ENCODE measurements at regions not wholly inside any gene's neighbourhood (a gene's known extent, or its start where the extent isn't known, plus 50 kb on each side); places are given as distances from the start of the nearest gene placed in this dataset.

DNA sequence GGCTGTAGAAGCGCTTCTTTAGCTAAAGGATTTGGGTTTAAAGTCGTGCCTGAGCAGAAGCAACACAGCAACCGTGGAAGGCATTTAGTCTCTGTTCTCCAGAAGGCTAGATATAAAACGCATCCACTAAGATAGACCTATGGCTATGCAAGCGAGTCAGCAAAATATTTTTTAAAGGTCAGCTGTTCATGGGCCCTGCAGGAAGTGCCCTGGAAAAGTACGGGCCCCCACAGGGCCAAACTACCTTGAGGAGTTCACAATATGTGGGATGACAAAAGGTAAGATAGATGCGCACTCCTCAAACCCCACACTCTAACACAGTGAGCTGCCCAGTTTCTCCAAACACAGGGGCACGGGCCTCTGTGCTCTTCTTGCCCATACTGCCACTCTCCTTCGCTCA lies 261.6 kb downstream of the VPS13C start:
- H3K9me3 ChIP-seq, result peaks cover 3% of the 10 kb centered on the region; the same call in 1 of the 2 replicates
- in situ Hi-C loops (cut with MboI; ENCODE audit: low sequenced_read_pairs), result no loop called here
- H3K36me3 ChIP-seq (replicated peaks), result no peaks in the 10 kb centered on the region
- H3K4me3 ChIP-seq, result no peak overlapping the region
- DNase-seq (ENCODE audit: low spot score in 2 of 2), result no peak
- no peaks in the 10 kb centered on the region for H3K4me1 ChIP-seq
- H3K27me3 ChIP-seq (ENCODE audit: low read depth), result no peaks in the 10 kb centered on the region

DNA sequence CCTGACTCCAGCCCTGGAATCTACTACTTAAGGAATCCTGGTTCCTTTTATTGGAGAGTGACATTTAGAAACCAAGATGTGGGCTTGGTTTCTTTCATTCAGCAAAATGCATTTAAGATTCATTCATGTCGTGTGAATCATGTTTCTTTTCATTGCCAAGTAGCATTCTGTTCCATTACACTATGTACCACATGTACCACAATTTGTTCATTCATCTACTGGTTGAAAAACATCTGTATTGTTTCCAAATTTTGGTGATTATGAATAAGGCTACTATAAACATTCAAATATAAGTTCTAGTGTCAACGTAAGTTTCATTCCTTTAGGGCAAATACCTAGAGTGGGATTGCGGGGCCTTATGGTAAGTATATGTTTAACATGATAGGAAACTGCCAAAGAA lies 264.2 kb downstream of the VPS13C start:
- Histone ChIP-seq H3K36me3 (replicated peaks) (no peaks in the 10 kb centered on the region), H3K4me3 (no peak overlapping the region), H3K4me1 (no peaks in the 10 kb centered on the region), H3K27me3 (ENCODE audit: low read depth) (no peaks in the 10 kb centered on the region), H3K9me3 (peaks cover 3% of the 10 kb centered on the region; the same call in 1 of the 2 replicates)
- in situ Hi-C loops (cut with MboI; ENCODE audit: low sequenced_read_pairs), result no loop called here
- DNase-seq (ENCODE audit: low spot score in 2 of 2), result no peak

DNA sequence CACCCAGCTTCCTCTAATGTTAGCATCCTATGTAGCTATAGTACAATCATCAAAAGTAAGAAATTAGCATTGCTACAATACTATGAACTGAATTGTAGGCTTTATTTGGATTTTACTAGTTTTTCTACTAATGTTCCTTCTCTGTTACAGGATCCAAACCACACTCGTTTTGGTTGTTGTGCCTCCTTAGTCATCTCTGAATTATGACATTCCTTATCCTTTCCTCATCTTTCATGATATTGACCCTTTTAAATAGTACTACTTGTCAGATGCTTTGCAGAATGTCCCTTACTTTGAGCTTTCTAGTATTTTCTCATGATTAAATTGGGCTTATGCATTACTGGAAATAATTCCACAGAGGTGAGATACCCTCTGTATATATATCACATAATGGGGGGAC lies 265.4 kb downstream of the VPS13C start:
- Histone ChIP-seq H3K36me3 (replicated peaks) (no peaks in the 10 kb centered on the region), H3K9me3 (peaks cover 3% of the 10 kb centered on the region; the same call in 1 of the 2 replicates), H3K4me1 (no peaks in the 10 kb centered on the region), H3K4me3 (no peak overlapping the region), H3K27me3 (ENCODE audit: low read depth) (no peaks in the 10 kb centered on the region)
- DNase-seq (ENCODE audit: low spot score in 2 of 2), result no peak
- in situ Hi-C loops (cut with MboI; ENCODE audit: low sequenced_read_pairs), result no loop called here

- Histone ChIP-seq H3K9me3 (peaks cover 3% of the 10 kb centered on the region; the same call in 1 of the 2 replicates), H3K27me3 (ENCODE audit: low read depth) (no peaks in the 10 kb centered on the region)
- DNase-seq (ENCODE audit: low spot score in 2 of 2), result no peak
These were observed 266.0 kb downstream of the VPS13C start for GRCh38 chr15:61794276-61794675.

DNA sequence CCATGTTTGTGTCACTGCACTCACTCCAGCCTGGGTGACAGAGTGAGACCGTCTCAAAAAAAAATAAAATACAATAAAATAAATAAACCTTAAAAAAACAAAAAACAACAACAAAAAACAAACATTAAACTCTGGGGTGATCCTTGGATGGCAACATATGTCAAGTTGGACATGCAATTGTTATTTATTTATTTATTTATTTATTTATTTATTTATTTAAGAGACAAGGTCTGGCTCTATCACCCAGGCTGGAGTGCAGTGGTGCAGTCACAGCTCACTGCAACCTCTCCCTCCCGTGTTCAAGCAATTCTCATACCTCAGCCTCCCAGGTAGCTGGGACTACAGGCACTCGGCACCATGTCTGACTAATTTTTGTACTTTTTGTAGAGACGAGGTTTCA lies 275.5 kb downstream of the VPS13C start:
- Histone ChIP-seq H3K4me1 (no peaks in the 10 kb centered on the region), H3K27me3 (ENCODE audit: low read depth) (no peaks in the 10 kb centered on the region), H3K4me3 (no peak overlapping the region), H3K9me3 (no peaks in the 10 kb centered on the region), H3K36me3 (replicated peaks) (no peaks in the 10 kb centered on the region)
- in situ Hi-C loops (cut with MboI; ENCODE audit: low sequenced_read_pairs), result no loop called here
- no peak for DNase-seq (ENCODE audit: low spot score in 2 of 2)

More at GRCh38 chr15:61794276-61794675, 266.0 kb downstream of the VPS13C start:
- Histone ChIP-seq H3K4me3 (no peak overlapping the region), H3K4me1 (no peaks in the 10 kb centered on the region), H3K36me3 (replicated peaks) (no peaks in the 10 kb centered on the region)
- in situ Hi-C loops (cut with MboI; ENCODE audit: low sequenced_read_pairs), result no loop called here

DNA sequence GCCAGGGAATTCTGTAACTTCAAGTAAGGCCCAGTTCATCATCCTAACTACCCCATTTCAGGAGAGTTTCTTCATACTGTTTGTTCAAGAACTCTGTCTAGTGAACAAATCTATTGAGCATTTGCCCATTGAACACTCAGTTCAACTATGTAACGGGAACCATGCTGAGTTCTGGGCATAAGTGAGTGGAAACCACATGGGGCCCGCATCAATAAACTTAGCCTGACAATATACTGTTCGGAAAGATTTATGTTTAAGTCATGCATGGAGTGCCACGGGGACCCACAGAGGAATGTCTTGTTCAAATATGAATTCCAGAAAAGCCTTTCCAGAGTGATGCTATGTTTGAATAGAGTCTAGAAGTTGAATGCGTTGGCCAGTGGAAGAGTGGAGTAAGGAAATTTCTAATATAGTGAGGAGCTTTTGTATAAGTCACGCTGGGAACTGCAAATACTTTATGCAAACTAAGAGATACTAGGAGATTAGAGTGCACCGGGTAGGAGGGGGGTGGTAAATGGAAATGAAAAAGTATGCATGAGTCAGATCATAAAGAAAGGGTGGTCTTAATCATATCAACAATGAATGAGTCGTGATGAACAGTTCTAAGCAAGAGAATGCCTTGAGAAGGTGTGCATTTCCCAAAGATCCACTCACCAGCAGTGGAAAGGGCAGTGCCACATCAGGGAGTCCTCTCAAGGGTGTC lies 279.8 kb downstream of the VPS13C start:
- H3K4me3 ChIP-seq, result no peak overlapping the region
- in situ Hi-C loops (cut with MboI; ENCODE audit: low sequenced_read_pairs), result no loop called here
- H3K9me3 ChIP-seq, result no peaks in the 10 kb centered on the region
- H3K36me3 ChIP-seq (replicated peaks), result no peaks in the 10 kb centered on the region
- H3K4me1 ChIP-seq, result no peaks in the 10 kb centered on the region
- H3K27me3 ChIP-seq (ENCODE audit: low read depth), result no peaks in the 10 kb centered on the region
- no peak for DNase-seq (ENCODE audit: low spot score in 2 of 2)

- Histone ChIP-seq H3K27me3 (ENCODE audit: low read depth) (no peaks in the 10 kb centered on the region), H3K4me1 (no peaks in the 10 kb centered on the region), H3K36me3 (replicated peaks) (no peaks in the 10 kb centered on the region), H3K4me3 (no peak overlapping the region), H3K9me3 (no peaks in the 10 kb centered on the region)
- in situ Hi-C loops (cut with MboI; ENCODE audit: low sequenced_read_pairs), result no loop called here
- no peak for DNase-seq (ENCODE audit: low spot score in 2 of 2)
These were observed 282.6 kb downstream of the VPS13C start for GRCh38 chr15:61777689-61778088.

DNA sequence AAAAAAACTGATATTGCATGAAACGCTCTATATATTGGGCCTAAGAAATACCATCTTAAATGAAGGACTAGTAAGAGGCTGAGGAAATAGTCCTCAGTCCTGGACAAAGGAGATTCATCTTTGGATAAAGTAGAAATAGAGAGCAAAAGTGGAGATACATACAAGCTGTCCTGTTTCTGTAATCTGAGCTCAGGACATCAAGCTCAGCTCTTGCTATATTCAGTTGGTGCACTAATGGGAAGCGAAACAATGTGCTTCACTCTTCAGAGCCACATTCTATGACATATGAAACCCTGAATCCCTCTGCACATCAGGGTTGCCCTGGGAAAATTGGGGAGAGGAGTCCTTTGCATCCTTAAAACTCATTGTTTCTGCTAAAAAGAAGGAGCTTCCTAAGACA lies 290.7 kb downstream of the VPS13C start:
- H3K4me1 ChIP-seq, result no peaks in the 10 kb centered on the region
- no peak for DNase-seq (ENCODE audit: low spot score in 2 of 2)
- H3K27me3 ChIP-seq (ENCODE audit: low read depth), result no peaks in the 10 kb centered on the region; the same call in 1 of the 2 replicates
- in situ Hi-C loops (cut with MboI; ENCODE audit: low sequenced_read_pairs), result no loop called here
- no peak overlapping the region for H3K4me3 ChIP-seq
- 0 out of 2 replicates have a peak, but pooled peaks cover 7% of the 10 kb centered on the region for H3K9me3 ChIP-seq
- no peaks in the 10 kb centered on the region for H3K36me3 ChIP-seq (replicated peaks)

DNA sequence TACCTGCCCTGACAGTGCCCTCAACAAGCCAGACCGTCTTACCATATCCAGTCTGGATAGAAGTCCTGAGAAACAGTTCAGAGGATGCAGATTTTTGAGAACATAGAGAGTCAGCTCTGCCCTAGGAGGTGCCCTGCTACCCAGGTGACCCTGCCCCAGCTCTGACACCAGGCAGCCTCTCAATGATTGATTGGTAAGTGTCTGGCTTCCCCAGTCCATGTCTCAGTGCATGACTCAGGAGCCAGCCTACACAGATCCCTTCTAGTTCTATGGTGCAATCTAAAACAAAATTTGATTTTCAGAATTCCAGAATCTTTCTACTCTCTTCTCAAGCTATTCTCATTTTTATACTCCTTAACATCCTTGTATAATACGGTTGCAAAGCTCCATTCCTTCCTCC lies 292.1 kb downstream of the VPS13C start:
- Histone ChIP-seq H3K4me3 (no peak overlapping the region), H3K27me3 (ENCODE audit: low read depth) (no peaks in the 10 kb centered on the region; the same call in 1 of the 2 replicates), H3K4me1 (no peaks in the 10 kb centered on the region), H3K9me3 (0 out of 2 replicates have a peak, but pooled peaks cover 7% of the 10 kb centered on the region), H3K36me3 (replicated peaks) (no peaks in the 10 kb centered on the region)
- no peak for DNase-seq (ENCODE audit: low spot score in 2 of 2)
- in situ Hi-C loops (cut with MboI; ENCODE audit: low sequenced_read_pairs), result no loop called here

GRCh38 chr15:61764981-61765380 lies 295.3 kb downstream of the VPS13C start:
- DNase-seq (ENCODE audit: low spot score in 2 of 2), result no peak
- in situ Hi-C loops (cut with MboI; ENCODE audit: low sequenced_read_pairs), result no loop called here
- Histone ChIP-seq H3K4me1 (no peaks in the 10 kb centered on the region), H3K9me3 (0 out of 2 replicates have a peak, but pooled peaks cover 2% of the 10 kb centered on the region), H3K27me3 (ENCODE audit: low read depth) (no peaks in the 10 kb centered on the region; the same call in 1 of the 2 replicates), H3K36me3 (replicated peaks) (no peaks in the 10 kb centered on the region), H3K4me3 (no peak overlapping the region)

GRCh38 chr15:61764141-61764540 lies 296.1 kb downstream of the VPS13C start:
- in situ Hi-C loops (cut with MboI; ENCODE audit: low sequenced_read_pairs), result no loop called here
- H3K9me3 ChIP-seq, result 0 out of 2 replicates have a peak, but pooled peaks cover 2% of the 10 kb centered on the region

DNA sequence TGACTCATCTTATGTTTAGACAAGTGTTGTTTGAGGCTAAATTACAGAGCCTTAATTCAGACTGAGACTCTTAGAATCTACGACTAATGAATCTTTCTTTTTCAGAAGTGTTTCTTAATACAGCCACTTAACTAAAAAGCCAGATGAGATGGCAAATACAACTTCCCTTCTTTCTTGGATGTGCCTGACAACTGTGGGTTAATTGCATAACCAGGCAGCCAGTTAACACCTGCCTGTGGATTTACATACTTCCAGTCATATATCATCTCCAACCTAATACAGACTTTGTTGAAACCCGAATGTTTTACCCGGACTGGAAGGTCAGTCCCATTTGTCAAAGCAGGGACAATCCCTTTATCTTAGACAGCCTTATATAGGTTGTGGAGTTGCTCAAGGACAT lies 297.6 kb downstream of the VPS13C start:
- H3K4me1 ChIP-seq, result no peaks in the 10 kb centered on the region
- DNase-seq (ENCODE audit: low spot score in 2 of 2), result no peak
- H3K9me3 ChIP-seq, result 0 out of 2 replicates have a peak, but pooled peaks cover 2% of the 10 kb centered on the region
- no peak overlapping the region for H3K4me3 ChIP-seq
- no peaks in the 10 kb centered on the region for H3K36me3 ChIP-seq (replicated peaks)
- in situ Hi-C loops (cut with MboI; ENCODE audit: low sequenced_read_pairs), result no loop called here
- H3K27me3 ChIP-seq (ENCODE audit: low read depth), result no peaks in the 10 kb centered on the region; the same call in 1 of the 2 replicates

More at GRCh38 chr15:61764141-61764540, 296.1 kb downstream of the VPS13C start:
- no peak for DNase-seq (ENCODE audit: low spot score in 2 of 2)
- Histone ChIP-seq H3K4me1 (no peaks in the 10 kb centered on the region), H3K4me3 (no peak overlapping the region), H3K36me3 (replicated peaks) (no peaks in the 10 kb centered on the region), H3K27me3 (ENCODE audit: low read depth) (no peaks in the 10 kb centered on the region; the same call in 1 of the 2 replicates)

DNA sequence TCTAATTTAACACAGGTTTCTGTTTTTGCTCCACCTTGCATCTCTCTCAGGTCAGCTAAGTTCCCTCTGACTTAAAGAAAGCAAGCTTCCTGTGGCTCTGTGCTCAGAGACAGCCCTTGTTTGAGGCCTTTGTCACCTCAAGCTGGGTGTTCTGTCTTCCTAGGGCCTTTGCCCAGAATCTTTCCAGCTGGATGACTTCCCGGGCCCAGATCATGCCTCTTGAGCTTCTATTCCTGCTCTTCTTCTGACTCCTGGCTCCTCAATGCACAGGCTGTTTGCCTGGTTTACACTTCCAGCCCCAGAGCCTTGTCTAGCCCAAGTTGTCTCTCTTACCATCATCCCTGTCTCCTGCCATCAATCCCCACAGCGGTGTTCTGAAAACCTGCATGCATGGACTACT lies 300.6 kb downstream of the VPS13C start:
- H3K4me3 ChIP-seq, result no peak overlapping the region
- H3K4me1 ChIP-seq, result no peaks in the 10 kb centered on the region
- peaks cover 4% of the 10 kb centered on the region; the same call in 1 of the 2 replicates for H3K27me3 ChIP-seq (ENCODE audit: low read depth)
- in situ Hi-C loops (cut with MboI; ENCODE audit: low sequenced_read_pairs), result no loop called here
- no peak for DNase-seq (ENCODE audit: low spot score in 2 of 2)
- H3K36me3 ChIP-seq (replicated peaks), result no peaks in the 10 kb centered on the region
- no peaks in the 10 kb centered on the region for H3K9me3 ChIP-seq

GRCh38 chr15:61756071-61756820 lies 304.0 kb downstream of the VPS13C start:
- in situ Hi-C loops (cut with MboI; ENCODE audit: low sequenced_read_pairs), result no loop called here
- H3K4me3 ChIP-seq, result no peak overlapping the region

More at GRCh38 chr15:61756071-61756820, 304.0 kb downstream of the VPS13C start:
- DNase-seq (ENCODE audit: low spot score in 2 of 2), result no peak
- no peaks in the 10 kb centered on the region for H3K4me1 ChIP-seq
- H3K36me3 ChIP-seq (replicated peaks), result no peaks in the 10 kb centered on the region
- peaks cover 4% of the 10 kb centered on the region; the same call in 1 of the 2 replicates for H3K27me3 ChIP-seq (ENCODE audit: low read depth)
- no peaks in the 10 kb centered on the region for H3K9me3 ChIP-seq
